GM12892 (cell line): ENCODE measurements at regions not wholly inside any gene's neighbourhood (a gene's known extent, or its start where the extent isn't known, plus 50 kb on each side); places are given as distances from the start of the nearest gene placed in this dataset.

Experiments
- POLR2A ChIP-seq: IDR thresholded peaks from 2 replicates; pipeline ENCODE4 v1.6.1; 2011; ENCODE audit warnings: low read depth, low read length, control low read depth
- POLR2AphosphoS5 ChIP-seq: IDR thresholded peaks from 2 replicates; pipeline ENCODE4 v1.6.1; 2011; ENCODE audit warnings: low read depth, low read length, control low read depth

- TF ChIP-seq POLR2AphosphoS5 (no peak), POLR2A (no peak)
Observed at GRCh38 chr2:128469875-128470274, 151.2 kb upstream of the HS6ST1 start.
